Kidney epithelial cell (primary cell): ENCODE measurements at regions not wholly inside any gene's neighbourhood (a gene's known extent, or its start where the extent isn't known, plus 50 kb on each side); places are given as distances from the start of the nearest gene placed in this dataset.

ENCODE experiments used
- DNase-seq: peaks from one replicate; pipeline ENCODE4 v3.0.0-alpha.2; 2010; ENCODE audit warnings: low read depth
- H3K27me3 ChIP-seq: 2 replicates; pipeline ENCODE4 v1.6.0; 2011; ENCODE audit warnings: low read length; ENCODE audit not compliant: control insufficient read depth, insufficient read depth
- H3K36me3 ChIP-seq: 2 replicates; pipeline ENCODE4 v1.5.1; 2011; ENCODE audit warnings: low read length; ENCODE audit not compliant: control insufficient read depth, insufficient read depth
- H3K4me3 ChIP-seq: 2 replicates; pipeline ENCODE4 v1.5.1; 2011; ENCODE audit warnings: low read depth, mild to moderate bottlenecking, control low read depth, low read length
- TF ChIP-seq, protein P1 (sequence below): IDR thresholded peaks from 2 replicates; pipeline ENCODE4 v1.5.1; 2011; ENCODE audit warnings: mild to moderate bottlenecking, moderate library complexity, low read length, control low read depth, inconsistent platforms; ENCODE audit not compliant: insufficient read depth, poor library complexity, severe bottlenecking

DNA sequence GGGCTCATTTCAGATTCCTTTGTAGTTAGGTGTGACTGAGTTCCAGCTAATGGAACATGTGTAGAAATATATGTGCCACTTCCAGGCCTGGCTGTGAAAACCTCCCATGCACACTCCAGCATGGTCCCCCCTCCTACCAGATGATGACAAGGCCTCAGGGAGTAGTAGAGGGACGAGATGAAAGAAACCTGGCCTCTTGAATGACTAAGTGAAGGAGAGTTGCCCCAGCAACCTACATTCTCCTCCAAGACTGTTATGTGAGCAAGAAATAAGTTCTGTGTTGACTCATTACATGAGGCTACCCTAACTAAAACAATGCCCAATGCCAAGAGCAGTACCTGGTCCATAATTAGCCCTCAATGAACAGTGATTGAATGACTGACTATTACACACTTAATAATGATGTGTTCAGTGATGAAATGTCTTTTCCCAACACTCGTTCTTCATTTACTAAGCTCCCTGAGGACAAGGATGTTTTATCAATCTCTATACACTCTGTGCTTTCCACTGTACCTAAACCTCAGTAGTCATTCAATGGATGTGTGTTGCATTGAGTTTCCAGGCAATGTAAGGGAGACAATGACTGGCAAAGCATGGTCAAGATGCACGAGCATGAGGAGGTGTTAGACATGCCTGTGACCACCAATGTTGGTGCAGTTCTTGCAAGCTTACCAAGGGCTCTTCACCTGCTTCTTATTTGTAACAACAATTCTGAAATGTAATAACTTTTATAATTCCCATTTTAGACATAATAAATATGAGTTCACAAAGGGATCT lies 62.0 kb upstream of the BCL6 start:
- Histone ChIP-seq H3K27me3 (no peaks in the 10 kb centered on the region), H3K4me3 (no peak overlapping the region), H3K36me3 (no peaks in the 10 kb centered on the region)
- no peak for DNase-seq
- TF ChIP-seq, protein P1, sequence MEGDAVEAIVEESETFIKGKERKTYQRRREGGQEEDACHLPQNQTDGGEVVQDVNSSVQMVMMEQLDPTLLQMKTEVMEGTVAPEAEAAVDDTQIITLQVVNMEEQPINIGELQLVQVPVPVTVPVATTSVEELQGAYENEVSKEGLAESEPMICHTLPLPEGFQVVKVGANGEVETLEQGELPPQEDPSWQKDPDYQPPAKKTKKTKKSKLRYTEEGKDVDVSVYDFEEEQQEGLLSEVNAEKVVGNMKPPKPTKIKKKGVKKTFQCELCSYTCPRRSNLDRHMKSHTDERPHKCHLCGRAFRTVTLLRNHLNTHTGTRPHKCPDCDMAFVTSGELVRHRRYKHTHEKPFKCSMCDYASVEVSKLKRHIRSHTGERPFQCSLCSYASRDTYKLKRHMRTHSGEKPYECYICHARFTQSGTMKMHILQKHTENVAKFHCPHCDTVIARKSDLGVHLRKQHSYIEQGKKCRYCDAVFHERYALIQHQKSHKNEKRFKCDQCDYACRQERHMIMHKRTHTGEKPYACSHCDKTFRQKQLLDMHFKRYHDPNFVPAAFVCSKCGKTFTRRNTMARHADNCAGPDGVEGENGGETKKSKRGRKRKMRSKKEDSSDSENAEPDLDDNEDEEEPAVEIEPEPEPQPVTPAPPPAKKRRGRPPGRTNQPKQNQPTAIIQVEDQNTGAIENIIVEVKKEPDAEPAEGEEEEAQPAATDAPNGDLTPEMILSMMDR: no peak

DNA sequence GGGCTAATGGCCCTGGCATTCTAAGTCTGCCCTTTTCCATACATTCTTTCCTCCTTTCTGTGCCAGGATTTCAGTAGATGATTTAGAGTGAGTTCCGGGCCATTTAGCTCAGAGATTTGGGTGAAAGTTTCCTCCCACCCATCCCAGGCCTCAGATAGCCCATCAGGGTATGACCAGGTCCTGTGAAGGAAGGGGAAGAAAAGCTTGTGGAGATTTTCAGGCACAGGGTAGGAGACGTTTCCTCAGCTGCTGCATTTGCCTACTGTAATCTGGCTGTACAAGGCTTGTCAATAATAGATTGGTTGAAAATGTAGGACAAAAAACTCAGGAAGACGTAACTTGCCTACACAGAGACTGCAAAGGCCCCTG lies 63.2 kb upstream of the BCL6 start:
- H3K4me3 ChIP-seq: no peak overlapping the region
- no peaks in the 10 kb centered on the region for H3K36me3 ChIP-seq
- TF ChIP-seq, protein P1: no peak
- no peaks in the 10 kb centered on the region for H3K27me3 ChIP-seq
- no peak for DNase-seq

DNA sequence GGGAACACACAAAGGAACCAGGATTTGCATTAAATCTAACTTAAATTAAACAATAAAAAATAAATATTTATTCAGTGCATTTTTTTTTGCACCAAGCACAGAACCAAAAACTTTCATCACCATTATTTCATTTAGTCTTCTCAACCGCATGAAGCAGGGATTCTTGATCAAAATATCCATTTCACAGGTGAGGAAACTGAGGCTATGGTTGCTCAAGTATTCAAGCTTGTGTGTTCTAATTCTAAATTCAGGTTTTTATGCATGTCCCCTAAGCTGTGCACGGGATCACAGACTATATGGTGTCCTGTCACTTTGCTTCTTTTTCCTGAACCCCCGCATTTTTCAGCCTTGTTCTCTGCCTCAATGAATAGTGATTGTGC lies 64.3 kb upstream of the BCL6 start:
- Histone ChIP-seq H3K27me3 (no peaks in the 10 kb centered on the region), H3K4me3 (no peak overlapping the region), H3K36me3 (no peaks in the 10 kb centered on the region)
- DNase-seq: no peak
- TF ChIP-seq, protein P1: no peak

DNA sequence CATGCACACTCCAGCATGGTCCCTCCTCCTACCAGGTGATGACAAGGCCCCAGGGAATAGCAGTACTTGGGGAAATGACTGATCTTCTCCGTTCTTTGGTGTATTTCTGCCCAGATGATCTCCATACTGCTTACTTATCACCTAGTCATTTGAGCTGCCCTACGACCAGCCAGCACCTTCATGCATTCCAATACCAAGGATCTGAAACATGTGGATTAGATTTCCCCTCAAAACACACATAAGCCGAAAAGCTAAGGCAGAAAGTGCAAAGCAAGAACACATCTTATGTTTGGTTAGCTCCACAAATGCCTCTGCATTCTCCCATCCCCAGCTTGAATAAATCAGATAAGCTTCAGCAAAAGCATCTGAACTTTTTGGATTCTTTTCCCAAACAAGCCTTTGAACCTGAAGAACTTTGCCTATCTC lies 64.8 kb upstream of the BCL6 start:
- Histone ChIP-seq H3K27me3 (peaks cover 2% of the 10 kb centered on the region), H3K36me3 (no peaks in the 10 kb centered on the region), H3K4me3 (no peak overlapping the region)
- no peak for DNase-seq
- TF ChIP-seq, protein P1: no peak

DNA sequence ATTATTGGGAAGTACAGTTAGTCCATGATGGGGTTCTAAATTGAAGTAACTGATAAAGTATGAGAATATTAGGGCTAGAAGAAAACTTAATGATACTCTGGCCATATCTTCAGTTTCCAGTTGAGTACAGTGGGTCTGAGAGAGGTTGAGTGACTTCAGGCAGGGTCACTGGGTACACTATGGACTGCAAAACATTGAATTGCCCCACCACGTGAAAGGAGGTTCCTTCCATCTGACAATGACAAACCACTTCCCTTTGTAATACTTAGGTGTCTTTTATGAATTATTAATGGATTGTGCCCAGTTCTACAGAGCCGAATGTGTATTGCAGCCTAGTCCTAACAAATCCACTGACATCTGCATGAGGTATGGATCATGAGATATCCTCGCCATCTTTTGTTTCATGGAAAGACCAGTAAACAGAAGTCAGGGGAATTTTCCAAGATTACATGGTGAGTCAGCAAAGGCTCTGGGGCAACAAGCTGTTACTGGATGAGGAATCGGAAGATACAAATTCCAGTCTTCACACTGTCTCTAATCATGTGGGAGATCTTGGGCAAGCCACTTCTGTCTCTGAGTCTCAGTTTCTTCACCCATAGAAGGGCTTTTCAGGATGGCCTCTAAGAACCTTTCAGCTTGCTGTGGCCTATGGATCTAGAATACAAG lies 66.5 kb upstream of the BCL6 start:
- TF ChIP-seq, protein P1: no peak
- peak; percentile 25 for DNase-seq
- Histone ChIP-seq H3K36me3 (no peaks in the 10 kb centered on the region), H3K27me3 (peaks cover 2% of the 10 kb centered on the region), H3K4me3 (no peak overlapping the region)
